Activated gamma-delta T cell treated with Interleukin-2 at 50 U/mL for 16 hours (primary cell): ENCODE measurements at regions not wholly inside any gene's neighbourhood (a gene's known extent, or its start where the extent isn't known, plus 50 kb on each side); places are given as distances from the start of the nearest gene placed in this dataset.
"Not testable (repeated sequence)": the region's sequence is repeated elsewhere in the genome, so short reads cannot be mapped to it uniquely, and the experiment has no call there.

Experiments used
- DNase-seq: peaks from one replicate; pipeline ENCODE4 v3.0.0-alpha.2; 2020

GRCh38 chr5:112472614-112473013, 53.5 kb upstream of the EPB41L4A start:
- DNase-seq = no peak

DNA sequence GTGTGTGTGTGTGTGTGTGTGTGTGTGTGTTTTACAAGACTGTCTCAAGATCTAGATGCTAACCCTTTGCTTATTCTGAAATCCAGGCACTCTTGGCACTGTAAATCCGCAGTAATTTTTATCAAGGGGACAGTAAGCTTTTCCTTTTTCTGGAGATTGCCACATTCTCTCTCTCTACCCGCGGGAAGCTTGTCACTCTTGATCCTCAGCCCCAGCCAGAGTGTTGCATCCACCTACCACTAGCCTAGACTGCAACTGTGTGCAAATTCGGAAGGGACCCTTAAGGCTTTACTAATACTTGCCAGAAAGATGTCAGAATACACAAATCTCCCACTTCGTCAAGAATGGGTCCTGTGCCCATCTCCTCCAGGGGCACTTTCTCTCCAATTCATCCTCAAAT, 54.9 kb upstream of the EPB41L4A start:
- no peak for DNase-seq

DNA sequence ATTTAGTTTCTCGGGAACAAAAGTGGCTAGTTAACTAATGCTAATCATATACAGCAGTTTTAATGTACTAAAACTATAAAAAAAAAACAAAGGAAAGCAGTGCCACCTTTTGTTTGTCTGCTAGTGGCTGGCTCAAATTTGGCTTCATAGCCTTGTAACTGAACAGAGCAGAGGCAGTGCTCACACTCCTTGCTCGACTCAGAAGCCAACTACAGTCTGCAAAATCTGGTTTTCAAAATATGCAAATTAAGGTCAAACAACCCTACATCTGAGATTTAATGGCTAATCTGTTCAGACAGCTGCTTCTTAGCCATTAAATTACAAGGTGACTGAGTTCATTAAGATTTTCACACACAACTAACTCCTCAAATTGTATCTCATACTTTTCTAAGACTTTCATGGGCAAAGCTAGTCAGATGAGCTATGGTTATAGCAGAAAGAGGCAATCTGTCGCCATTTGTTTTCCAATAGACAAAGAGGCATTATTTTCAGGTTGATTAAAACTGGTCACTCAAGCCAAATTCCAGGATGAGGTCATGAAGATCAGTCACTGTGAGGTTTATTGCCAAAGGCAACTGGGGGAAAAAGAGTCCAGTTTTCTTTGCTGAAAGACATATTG, 56.8 kb upstream of the EPB41L4A start:
- DNase-seq = no peak

DNA sequence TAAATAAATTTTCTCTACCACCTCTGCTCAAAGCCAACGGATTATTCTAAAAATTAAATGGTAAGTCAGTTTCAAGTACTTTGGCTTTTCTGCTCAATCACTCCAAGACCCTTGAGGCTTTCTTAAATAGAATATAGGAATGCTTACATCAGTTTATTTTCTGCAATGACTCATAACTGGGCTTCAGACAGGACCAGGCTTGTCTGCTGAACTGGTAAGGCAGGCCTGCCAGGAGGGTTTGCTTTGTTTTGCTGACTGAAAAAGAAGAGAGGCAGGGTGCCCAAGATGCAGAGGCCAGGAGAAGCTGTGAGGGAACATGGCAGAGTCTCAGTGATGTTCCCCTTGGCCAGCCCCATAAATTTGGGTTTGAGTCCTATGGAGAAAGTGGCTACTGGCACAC, 60.3 kb upstream of the EPB41L4A start:
- DNase-seq = no peak

DNA sequence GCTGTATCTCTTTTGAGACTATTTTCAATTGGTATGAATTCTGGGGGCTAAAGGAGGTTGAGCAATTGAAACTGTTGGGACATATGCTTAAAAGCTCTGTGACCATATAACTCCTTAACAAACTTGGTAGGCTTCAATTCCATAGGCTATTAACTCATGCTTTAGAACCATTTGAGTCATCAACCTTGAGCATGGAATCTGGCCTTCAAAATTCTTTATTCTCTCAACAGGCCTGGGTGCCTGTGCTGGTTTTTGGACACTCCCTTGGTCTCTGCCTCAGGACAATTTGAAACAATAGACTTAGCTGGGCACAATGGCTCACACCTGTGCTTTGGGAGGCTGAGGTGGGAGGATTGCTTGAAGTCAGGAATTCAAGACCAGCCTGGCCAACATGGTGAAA, 61.4 kb upstream of the EPB41L4A start:
- DNase-seq = no peak

DNA sequence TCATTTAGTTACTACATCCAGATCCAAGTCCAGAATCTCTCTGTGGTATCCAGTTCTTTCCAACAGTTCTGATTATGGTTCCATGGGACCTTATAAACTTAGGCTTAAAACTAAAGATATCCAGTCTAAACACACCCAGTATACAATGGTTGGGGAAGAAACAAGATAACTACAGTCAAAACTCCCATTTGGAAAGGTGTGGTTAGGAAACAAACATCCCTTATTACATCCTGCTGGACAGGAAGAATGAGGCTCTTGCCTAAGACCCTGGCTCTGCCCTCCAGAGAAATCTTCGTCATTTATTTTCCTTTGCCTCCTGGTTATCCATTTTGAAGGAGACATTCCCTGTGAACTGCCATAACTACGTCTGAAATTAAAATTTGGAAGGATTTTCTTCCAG, 64.6 kb upstream of the EPB41L4A start:
- no peak for DNase-seq

GRCh38 chr5:112485934-112486355, 66.9 kb upstream of the EPB41L4A start:
- DNase-seq = no peak

- DNase-seq = no peak
Measured at GRCh38 chr5:112491257-112491656, 72.2 kb upstream of the EPB41L4A start.

DNA sequence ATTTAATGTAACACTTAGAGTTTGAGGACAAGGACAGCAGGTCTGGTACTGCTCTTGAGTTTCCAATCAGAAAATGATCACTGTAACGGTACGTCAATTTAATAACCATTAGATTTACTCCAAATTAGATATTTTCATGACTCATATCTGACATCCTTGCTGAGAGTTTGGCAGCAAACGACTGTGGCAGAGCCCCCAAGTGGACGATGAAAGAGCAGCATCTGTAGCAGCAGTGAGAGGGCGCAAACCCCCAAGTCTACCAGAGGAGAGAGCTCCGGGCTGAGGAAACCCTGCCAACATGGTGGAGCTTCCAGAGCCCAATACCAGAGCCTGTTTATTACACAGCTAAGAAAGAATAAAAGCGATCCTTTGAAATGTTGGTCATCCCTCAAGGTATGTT, 73.2 kb upstream of the EPB41L4A start:
- DNase-seq = no peak

GRCh38 chr5:112503749-112504501, 84.8 kb upstream of the EPB41L4A start:
- DNase-seq = not testable (repeated sequence)

DNA sequence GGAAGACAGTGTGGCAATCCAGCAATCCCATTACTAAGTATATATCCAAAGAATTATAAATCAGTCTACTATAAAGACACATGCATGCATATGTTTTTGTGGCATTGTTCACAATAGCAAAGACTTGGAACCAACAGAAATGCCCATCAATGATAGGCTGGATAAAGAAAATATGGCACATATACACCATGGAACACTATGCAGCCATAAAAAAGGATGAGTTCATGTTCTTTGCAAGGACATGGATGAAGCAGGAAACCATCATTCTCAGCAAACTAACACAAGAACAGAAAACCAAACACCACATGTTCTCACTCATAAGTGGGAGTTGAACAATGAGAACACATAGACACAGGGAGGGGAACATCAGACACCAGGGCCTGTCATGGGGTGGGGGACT, 90.0 kb upstream of the EPB41L4A start:
- not testable (repeated sequence) for DNase-seq

DNA sequence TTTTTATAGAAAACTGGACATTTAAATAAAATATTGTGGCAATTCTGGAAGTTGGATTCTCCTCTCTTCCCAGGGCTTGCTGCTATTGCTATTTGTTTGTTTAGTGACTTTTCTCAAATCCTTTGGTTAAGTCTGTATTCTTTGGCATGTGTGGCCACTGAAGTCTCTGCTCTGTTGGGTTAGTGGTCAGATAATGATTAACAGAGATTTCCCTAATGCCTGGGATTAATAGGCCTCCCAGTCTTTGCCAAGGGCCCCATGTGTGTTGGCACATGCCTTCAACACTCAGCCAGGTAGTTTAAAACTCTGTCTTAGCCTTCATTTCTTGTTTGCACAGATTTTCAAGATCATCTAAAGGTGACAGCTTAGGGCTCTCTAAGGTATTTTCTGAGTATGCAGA, 92.8 kb upstream of the EPB41L4A start:
- DNase-seq = no peak

GRCh38 chr5:112512901-112513300, 93.8 kb upstream of the EPB41L4A start:
- DNase-seq = no peak

GRCh38 chr5:112514111-112514510, 95.0 kb upstream of the EPB41L4A start:
- no peak for DNase-seq

- not testable (repeated sequence) for DNase-seq
Measured at GRCh38 chr5:112520474-112520873, 101.4 kb upstream of the EPB41L4A start.

DNA sequence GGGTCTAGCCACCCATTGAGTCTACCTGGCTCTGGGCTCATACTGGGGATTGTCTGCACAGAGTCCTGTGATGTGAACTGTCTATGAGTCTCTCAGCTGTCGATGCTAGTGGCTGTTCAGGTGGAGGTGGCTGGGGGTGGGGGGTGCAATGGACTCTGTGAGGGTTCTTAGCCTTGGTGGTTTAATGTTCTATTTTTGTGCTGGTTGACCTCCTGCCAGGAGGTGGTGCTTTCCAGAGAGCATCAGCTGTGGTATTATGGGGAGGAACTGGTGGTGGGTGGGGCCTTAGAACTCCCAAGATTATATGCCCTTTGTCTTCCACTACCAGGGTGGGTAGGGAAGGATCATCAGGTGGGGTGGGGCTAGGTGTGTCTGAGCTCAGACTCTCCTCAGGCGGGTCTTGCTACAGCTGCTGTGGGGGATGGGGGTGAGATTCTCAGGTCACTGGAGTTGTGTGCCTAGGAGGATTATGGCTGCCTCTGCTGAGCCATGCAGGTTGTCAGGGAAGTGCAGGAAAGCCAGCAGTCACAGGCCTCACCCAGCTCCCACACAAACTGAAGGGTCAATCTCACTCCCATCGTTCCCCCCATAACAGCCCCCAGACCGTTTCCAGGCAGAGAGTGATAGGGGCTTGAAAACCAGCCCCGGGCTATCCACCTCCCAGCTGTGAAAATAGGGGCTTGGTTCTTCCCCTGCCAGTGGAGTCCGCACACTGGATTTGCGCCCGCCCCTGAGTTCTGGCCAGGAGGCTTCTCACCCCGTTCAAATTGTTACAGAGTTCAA, 104.0 kb upstream of the EPB41L4A start:
- not testable (repeated sequence) for DNase-seq

GRCh38 chr5:112523674-112524263, 104.7 kb upstream of the EPB41L4A start:
- not testable (repeated sequence) for DNase-seq

DNA sequence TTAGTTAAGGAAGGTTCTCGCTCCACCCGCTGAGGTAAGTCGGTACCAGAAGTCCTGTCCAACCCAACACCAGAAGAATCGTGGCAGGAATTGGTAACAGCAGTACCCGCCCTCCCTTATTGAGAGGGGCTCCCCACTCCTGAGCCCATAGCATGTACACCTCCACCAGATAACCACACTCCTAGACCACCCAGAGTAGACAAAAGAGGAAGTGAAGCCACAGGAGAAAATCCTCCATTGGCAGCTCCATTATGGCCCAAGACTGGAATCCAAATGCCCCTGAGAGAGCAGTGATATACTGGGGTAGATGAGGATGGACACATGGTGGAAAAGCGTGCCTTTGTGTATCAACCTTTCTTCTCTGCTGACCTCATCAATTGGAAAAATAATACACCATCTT, 106.1 kb upstream of the EPB41L4A start:
- DNase-seq = no peak

DNA sequence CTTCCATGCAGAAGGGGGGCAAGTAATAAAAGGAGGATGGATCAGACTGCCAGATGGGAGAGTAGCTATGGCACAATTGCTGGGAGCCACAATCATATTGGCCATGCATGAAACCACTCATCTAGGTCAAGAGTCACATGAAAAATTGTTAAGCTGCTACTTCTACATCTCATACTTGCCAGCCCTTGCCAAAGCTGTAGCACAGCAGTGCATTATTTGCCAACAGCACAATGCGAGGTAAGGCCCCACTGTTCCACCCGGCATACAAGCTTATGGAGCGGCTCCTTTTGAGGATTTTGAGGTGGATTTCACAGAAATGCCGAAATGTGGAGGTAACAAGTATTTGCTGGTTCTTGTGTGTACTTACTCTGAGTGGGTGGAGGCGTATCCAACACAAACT, 109.9 kb upstream of the EPB41L4A start:
- DNase-seq = no peak

GRCh38 chr5:112529525-112529924, 110.4 kb upstream of the EPB41L4A start:
- DNase-seq = no peak

GRCh38 chr5:112532654-112533360, 113.7 kb upstream of the EPB41L4A start:
- no peak for DNase-seq

DNA sequence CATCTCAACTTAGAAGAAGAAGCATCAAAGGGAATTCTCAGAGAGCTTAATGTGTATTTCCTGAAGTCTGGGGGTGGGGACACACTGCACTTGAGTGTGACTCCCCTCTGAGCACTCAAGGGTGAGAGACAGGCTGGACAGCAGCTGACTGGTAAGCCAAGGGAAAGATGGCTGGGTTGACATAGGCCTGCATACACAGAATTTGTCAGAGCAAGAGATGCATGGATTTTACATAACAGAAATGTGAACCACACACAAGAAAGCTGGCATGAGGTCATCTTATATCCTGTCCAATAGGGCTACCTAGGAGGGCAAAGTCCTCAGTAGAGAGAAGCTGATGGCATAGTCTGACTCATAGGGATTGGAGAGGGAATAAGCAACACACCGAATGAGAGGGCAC, 114.3 kb upstream of the EPB41L4A start:
- DNase-seq = no peak

GRCh38 chr5:112534067-112534583, 115.0 kb upstream of the EPB41L4A start:
- no peak for DNase-seq
